Transverse colon (tissue), 4 donors: ENCODE measurements at regions not wholly inside any gene's neighbourhood (a gene's known extent, or its start where the extent isn't known, plus 50 kb on each side); places are given as distances from the start of the nearest gene placed in this dataset.

Experiments
- CTCF ChIP-seq, 5 experiments: fragments of 200-600 bp in 3 of 5; fragments of 450-650 bp in 2 of 5; sonication (generic) in 3 of 5; IDR thresholded peaks; 1 replicate in 2 of 5; 2 replicates in 3 of 5; pipeline ENCODE4 v1.5.1; 2016 to 2017; ENCODE audit warnings: antibody characterized with exemption in 5 of 5, inconsistent platforms in 3 of 5, mild to moderate bottlenecking in 2 of 5, moderate library complexity in 1 of 5
- POLR2A ChIP-seq: fragments of 450-650 bp; IDR thresholded peaks from one replicate; pipeline ENCODE4 v1.6.1; 2016; ENCODE audit warnings: antibody characterized with exemption, mild to moderate bottlenecking, moderate library complexity
- POLR2AphosphoS5 ChIP-seq, 3 donors: sonication (generic); formaldehyde crosslinking; IDR thresholded peaks; one replicate each; pipeline ENCODE4 v1.6.1; 2016; ENCODE audit warnings: antibody characterized with exemption in 3 of 3

- TF ChIP-seq CTCF (IDR thresholded peaks at IDR 0.05) (no peak), POLR2AphosphoS5 (IDR thresholded peaks at IDR 0.05) (no peak), POLR2A (no peak)
These were observed 84.2 kb upstream of the FRMD4A start for GRCh38 chr10:14414901-14415300.
